HepG2 (cell line): ENCODE measurements at regions not wholly inside any gene's neighbourhood (a gene's known extent, or its start where the extent isn't known, plus 50 kb on each side); places are given as distances from the start of the nearest gene placed in this dataset.

Experiments used
- ATAC-seq: fragments of 200-7000 bp; cut with Tn5 transposase; 3 replicates; pipeline ENCODE4 v1.9.1; 2020; ENCODE audit warnings: mild to moderate bottlenecking, moderate library complexity
- BruUV-seq: library from RNA; stranded (reverse); fragments of 400-500 nt; replicated peaks from 2 replicates; lab custom pipeline; 2021; lab: Mats Ljungman, UMichigan
- CTCF ChIA-PET: fragments of 300-600 bp; formaldehyde crosslinking; extraction: SDS; loops from one replicate; lab custom pipeline; 2021; ENCODE audit warnings: low total read pairs, inconsistent platforms, low intra/inter-chr PET ratio; lab: Yijun Ruan, JAX
- POLR2A ChIA-PET: fragments of 350-600 bp; sonication (Branson Sonifier 250); formaldehyde crosslinking; loops from one replicate; lab custom pipeline; 2020; ENCODE audit warnings: antibody characterized with exemption, inconsistent platforms; lab: Yijun Ruan, JAX
- DNase-seq: peaks from one replicate; pipeline ENCODE4 v3.0.0-alpha.2; 2015; ENCODE audit warnings: low spot score
- FAIRE-seq: peaks from 3 replicates; lab custom pipeline; 2011; peaks lifted over from hg19 to GRCh38; lab: Jason Lieb, UNC
- H2AFZ ChIP-seq: one replicate; pipeline ENCODE4 v1.6.1; 2011; ENCODE audit warnings: low read length, inconsistent platforms
- H3K27ac ChIP-seq: fragments of 300-600 bp; 3 replicates; pipeline ENCODE4 v1.8.0; 2011; ENCODE audit warnings: mixed run types, mild to moderate bottlenecking, mixed read lengths, low read length, inconsistent platforms; ENCODE audit not compliant: insufficient read depth; ENCODE audit errors: extremely low read length
- H3K27me3 ChIP-seq, 2 experiments: fragments of 200-600 bp in 1 of 2; 2 replicates in 1 of 2; 3 replicates in 1 of 2; pipeline versions ENCODE4 v1.6.0 to v1.8.0; 2011; ENCODE audit warnings: low read length in 2 of 2, mild to moderate bottlenecking in 2 of 2, moderate library complexity in 2 of 2, inconsistent platforms in 1 of 2; ENCODE audit not compliant: insufficient read depth in 2 of 2, control insufficient read depth in 1 of 2
- H3K36me3 ChIP-seq, 2 experiments: fragments of 200-600 bp in 1 of 2; replicated peaks in 1 of 2; 2 replicates in 1 of 2; 3 replicates in 1 of 2; pipeline versions ENCODE4 v1.5.1 to v1.8.0; 2011; ENCODE audit warnings: low read length in 2 of 2, inconsistent platforms in 1 of 2; ENCODE audit not compliant: insufficient read depth in 2 of 2, control insufficient read depth in 1 of 2
- H3K4me1 ChIP-seq: 2 replicates; pipeline ENCODE4 v1.5.1; 2012; ENCODE audit warnings: low read length, inconsistent platforms; ENCODE audit not compliant: insufficient read depth
- H3K4me2 ChIP-seq: 2 replicates; pipeline ENCODE4 v1.6.0; 2011; ENCODE audit warnings: low read depth, low read length, inconsistent platforms
- H3K4me3 ChIP-seq, 3 experiments: fragments of 200-600 bp in 1 of 3; sonication (generic), shearing (Covaris generic) in 1 of 3; replicated peaks in 1 of 3; 2 replicates each; pipeline ENCODE4 v1.5.1; 2011 to 2016; ENCODE audit warnings: low read length in 3 of 3, inconsistent platforms in 2 of 3, low read depth in 2 of 3, mild to moderate bottlenecking in 2 of 3, control low read depth in 1 of 3, mixed read lengths in 1 of 3; ENCODE audit not compliant: insufficient read depth in 1 of 3
- H3K79me2 ChIP-seq: one replicate; pipeline ENCODE4 v1.6.1; 2011; ENCODE audit warnings: low read length, inconsistent platforms; ENCODE audit not compliant: insufficient read depth
- H3K9ac ChIP-seq: 2 replicates; pipeline ENCODE4 v1.6.0; 2011; ENCODE audit warnings: mild to moderate bottlenecking, low read depth, low read length, inconsistent platforms; ENCODE audit not compliant: insufficient read depth
- H3K9me3 ChIP-seq: 2 replicates; pipeline ENCODE4 v1.5.1; 2012; ENCODE audit warnings: mild to moderate bottlenecking, low read length
- H4K20me1 ChIP-seq: 2 replicates; pipeline ENCODE4 v1.6.0; 2011; ENCODE audit warnings: inconsistent platforms, mild to moderate bottlenecking, low read length, moderate library complexity; ENCODE audit not compliant: insufficient read depth
- BATF2 ChIP-seq: sonication (generic); formaldehyde crosslinking; IDR thresholded peaks from 2 replicates; pipeline ENCODE4 v1.8.0; 2022; ENCODE audit warnings: mild to moderate bottlenecking, missing genetic modification reagents, moderate library complexity
- CBX1 ChIP-seq: IDR thresholded peaks from one replicate; pipeline ENCODE4 v1.6.1; 2016; ENCODE audit warnings: antibody characterized with exemption, low read depth
- NCOA1 ChIP-seq: sonication (generic); formaldehyde crosslinking; IDR thresholded peaks from 2 replicates; pipeline ENCODE4 v1.9.0; 2021; ENCODE audit warnings: missing genetic modification reagents
- PCBP1 ChIP-seq: fragments of 200-400 bp; formaldehyde crosslinking; IDR thresholded peaks from 2 replicates; pipeline ENCODE4 v1.6.1; 2017; ENCODE audit warnings: mild to moderate bottlenecking, low read depth, low read length, borderline replicate concordance
- SSRP1 ChIP-seq: IDR thresholded peaks from 2 replicates; pipeline ENCODE4 v1.6.1; 2016; ENCODE audit warnings: control low read depth
- ZBTB21 ChIP-seq: sonication (generic); formaldehyde crosslinking; IDR thresholded peaks from 2 replicates; pipeline ENCODE4 v1.4.0; 2020; ENCODE audit warnings: missing genetic modification reagents
- ZFP36L1 ChIP-seq: sonication (generic); formaldehyde crosslinking; IDR thresholded peaks from 2 replicates; pipeline ENCODE4 v1.8.0; 2022; ENCODE audit warnings: mild to moderate bottlenecking, missing genetic modification reagents, moderate library complexity
- ZNF746 ChIP-seq: sonication (generic); formaldehyde crosslinking; IDR thresholded peaks from 2 replicates; pipeline ENCODE4 v1.8.0; 2022; ENCODE audit warnings: mild to moderate bottlenecking, missing genetic modification reagents
- WGBS: methylation state at CpG from one replicate; pipeline ENCODE4 v1.1.6; 2017; ENCODE audit warnings: low lambda C conversion rate; 5-methylcytosine and 5-hydroxymethylcytosine counted together
- in situ Hi-C: cut with HindIII; loops from 2 replicates; pipeline ENCODE4 v1.10.0; 2017; ENCODE audit warnings: low pct_unique_long_range_greater_than_20kb; ENCODE audit not compliant: extremely low pct_ligation_motif_present
- intact Hi-C: fragments of 100-400 bp; cut with micrococcal nuclease; formaldehyde crosslinking; loops from one replicate; pipeline ENCODE4 v1.10.0; 2022; ENCODE audit not compliant: unreplicated experiment
- TF ChIP-seq, protein P1 (sequence below): fragments of 450-650 bp; IDR thresholded peaks from 2 replicates; pipeline ENCODE4 v1.6.1; 2016

DNA sequence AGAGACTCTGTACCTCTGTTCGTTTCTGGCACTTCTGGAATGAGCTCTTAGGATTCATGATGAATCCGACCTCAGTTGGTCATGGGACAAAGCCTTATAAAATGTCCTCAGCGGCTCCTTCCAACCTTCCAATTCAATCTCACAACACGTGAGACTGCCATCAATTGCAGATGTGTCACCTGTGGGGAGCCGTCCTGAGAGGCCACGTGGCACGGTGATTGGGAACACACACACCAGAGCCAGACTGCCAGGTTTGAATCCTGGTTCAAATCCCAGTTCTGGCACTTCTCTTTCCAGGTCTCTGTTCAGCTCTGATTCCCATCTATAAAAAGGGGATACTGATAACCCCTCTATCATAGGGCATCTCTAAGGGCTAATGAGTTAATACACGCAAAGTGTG lies 124.5 kb downstream of the ANKRD60 start:
- H3K4me1 ChIP-seq, result no peaks in the 10 kb centered on the region
- H3K79me2 ChIP-seq, result no peaks in the 10 kb centered on the region
- POLR2A ChIA-PET, result no interaction called here
- 8% methylated on average over 8 of the region's 8 CpGs for WGBS
- no peaks in the 10 kb centered on the region for H3K36me3 ChIP-seq
- peaks cover 2 to 47% of the 10 kb centered on the region in 2 experiments; a peak in 4 of 5 replicates for H3K27me3 ChIP-seq
- H3K9ac ChIP-seq, result no peak overlapping the region
- H3K4me3 ChIP-seq, result no peak overlapping the region
- TF ChIP-seq, protein P1, sequence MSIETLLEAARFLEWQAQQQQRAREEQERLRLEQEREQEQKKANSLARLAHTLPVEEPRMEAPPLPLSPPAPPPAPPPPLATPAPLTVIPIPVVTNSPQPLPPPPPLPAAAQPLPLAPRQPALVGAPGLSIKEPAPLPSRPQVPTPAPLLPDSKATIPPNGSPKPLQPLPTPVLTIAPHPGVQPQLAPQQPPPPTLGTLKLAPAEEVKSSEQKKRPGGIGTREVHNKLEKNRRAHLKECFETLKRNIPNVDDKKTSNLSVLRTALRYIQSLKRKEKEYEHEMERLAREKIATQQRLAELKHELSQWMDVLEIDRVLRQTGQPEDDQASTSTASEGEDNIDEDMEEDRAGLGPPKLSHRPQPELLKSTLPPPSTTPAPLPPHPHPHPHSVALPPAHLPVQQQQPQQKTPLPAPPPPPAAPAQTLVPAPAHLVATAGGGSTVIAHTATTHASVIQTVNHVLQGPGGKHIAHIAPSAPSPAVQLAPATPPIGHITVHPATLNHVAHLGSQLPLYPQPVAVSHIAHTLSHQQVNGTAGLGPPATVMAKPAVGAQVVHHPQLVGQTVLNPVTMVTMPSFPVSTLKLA, result peak; percentile 41; the same call in 1 of the 2 replicates
- TF ChIP-seq CBX1, result no peak
- no TSS peak for BruUV-seq
- no peaks in the 10 kb centered on the region for H4K20me1 ChIP-seq
- in situ Hi-C loops (no loop called here), intact Hi-C loops (no loop called here)
- H3K4me2 ChIP-seq, result no peak overlapping the region
- no peak for ATAC-seq
- H3K27ac ChIP-seq, result no peak overlapping the region
- no peaks in the 10 kb centered on the region for H3K9me3 ChIP-seq
- no peak for DNase-seq
- FAIRE-seq, result no peak
- CTCF ChIA-PET, result no interaction called here
- H2AFZ ChIP-seq, result no peak overlapping the region

GRCh38 chr20:58103517-58103904 lies 124.9 kb downstream of the ANKRD60 start:
- peaks cover 2 to 48% of the 10 kb centered on the region in 2 experiments; a peak in 4 of 5 replicates for H3K27me3 ChIP-seq
- CTCF ChIA-PET, result no interaction called here
- H4K20me1 ChIP-seq, result no peaks in the 10 kb centered on the region
- TF ChIP-seq SSRP1 (CRISPR knock-in tag) (no peak), PCBP1 (no peak), ZFP36L1 (no peak), BATF2 (CRISPR knock-in tag) (no peak), ZBTB21 (CRISPR knock-in tag) (no peak), NCOA1 (no peak), ZNF746 (CRISPR knock-in tag) (no peak)
- TF ChIP-seq, all 625 proteins: peak for 0
- intact Hi-C loops (no loop called here), in situ Hi-C loops (no loop called here)
- POLR2A ChIA-PET, result no interaction called here
- Histone ChIP-seq H3K79me2 (no peaks in the 10 kb centered on the region), H2AFZ (no peak overlapping the region), H3K4me2 (no peak overlapping the region), H3K4me3 (no peak overlapping the region), H3K9me3 (no peaks in the 10 kb centered on the region), H3K9ac (no peak overlapping the region), H3K27ac (no peak overlapping the region), H3K36me3 (no peaks in the 10 kb centered on the region), H3K4me1 (no peaks in the 10 kb centered on the region)
- BruUV-seq, result no TSS peak
- ATAC-seq, result no peak
- no peak for FAIRE-seq
- 25% methylated on average over 6 of the region's 6 CpGs for WGBS
- no peak for DNase-seq
